Stimulated activated CD4-positive, alpha-beta T cell treated with anti-CD3 and anti-CD28 coated beads, Interleukin-1b, Interleukin-23, amount 100 ng/mL, for 48 hours (primary cell): ENCODE measurements at regions not wholly inside any gene's neighbourhood (a gene's known extent, or its start where the extent isn't known, plus 50 kb on each side); places are given as distances from the start of the nearest gene placed in this dataset.

Experiments used
- DNase-seq: peaks from one replicate; pipeline ENCODE4 v3.0.0-alpha.2; 2020

GRCh38 chr14:76307786-76308780 is 67.9 kb upstream of the ESRRB start:
- DNase-seq: no peak

GRCh38 chr14:76309572-76310162 is 66.3 kb upstream of the ESRRB start:
- DNase-seq: no peak

GRCh38 chr14:76311079-76311758 is 64.7 kb upstream of the ESRRB start:
- no peak for DNase-seq

GRCh38 chr14:76312821-76313220 is 63.1 kb upstream of the ESRRB start:
- DNase-seq: no peak

- DNase-seq: no peak
These were observed 62.6 kb upstream of the ESRRB start for GRCh38 chr14:76313303-76313702.

GRCh38 chr14:76313852-76314251 is 62.1 kb upstream of the ESRRB start:
- no peak for DNase-seq

GRCh38 chr14:76314521-76315034 is 61.4 kb upstream of the ESRRB start:
- no peak for DNase-seq

- DNase-seq: no peak
These were observed 55.5 kb upstream of the ESRRB start for GRCh38 chr14:76320486-76320885.

GRCh38 chr14:76320975-76321374 is 55.0 kb upstream of the ESRRB start:
- DNase-seq: no peak

- DNase-seq: no peak
These were observed 53.2 kb upstream of the ESRRB start for GRCh38 chr14:76322594-76323220.

GRCh38 chr14:76323331-76324050 is 52.4 kb upstream of the ESRRB start:
- DNase-seq: no peak

- no peak for DNase-seq
These were observed 51.8 kb upstream of the ESRRB start for GRCh38 chr14:76324133-76324532.
